BJ (cell line): ENCODE measurements at regions not wholly inside any gene's neighbourhood (a gene's known extent, or its start where the extent isn't known, plus 50 kb on each side); places are given as distances from the start of the nearest gene placed in this dataset.
"Not testable (repeated sequence)": the region's sequence is repeated elsewhere in the genome, so short reads cannot be mapped to it uniquely, and the experiment has no call there.

Source experiments
- CTCF ChIA-PET: fragments of 350-600 bp; formaldehyde crosslinking; extraction: SDS; loops from one replicate; lab custom pipeline; 2021; ENCODE audit warnings: antibody characterized with exemption, inconsistent platforms; lab: Yijun Ruan, JAX
- POLR2A ChIA-PET: fragments of 300-600 bp; sonication (Branson Sonifier 250); formaldehyde crosslinking; extraction: SDS; loops from one replicate; lab custom pipeline; 2021; ENCODE audit warnings: antibody characterized with exemption; lab: Charles Lee
- DNase-seq: peaks from one replicate; pipeline ENCODE4 v3.0.0-alpha.2; 2011; ENCODE audit warnings: low read depth
- H3K27me3 ChIP-seq: 2 replicates; pipeline ENCODE4 v1.6.0; 2011; ENCODE audit warnings: low read length; ENCODE audit not compliant: control insufficient read depth, insufficient read depth
- H3K36me3 ChIP-seq: 2 replicates; pipeline ENCODE4 v1.5.1; 2011; ENCODE audit warnings: low read length; ENCODE audit not compliant: control insufficient read depth, insufficient read depth
- H3K4me3 ChIP-seq: 2 replicates; pipeline ENCODE4 v1.5.1; 2011; ENCODE audit warnings: low read depth, mild to moderate bottlenecking, control low read depth, low read length
- TF ChIP-seq, protein P1 (sequence below): IDR thresholded peaks from 2 replicates; pipeline ENCODE4 v1.5.1; 2011; ENCODE audit warnings: low read depth, mild to moderate bottlenecking, control low read depth, inconsistent platforms, low read length, moderate library complexity; ENCODE audit not compliant: insufficient read depth

DNA sequence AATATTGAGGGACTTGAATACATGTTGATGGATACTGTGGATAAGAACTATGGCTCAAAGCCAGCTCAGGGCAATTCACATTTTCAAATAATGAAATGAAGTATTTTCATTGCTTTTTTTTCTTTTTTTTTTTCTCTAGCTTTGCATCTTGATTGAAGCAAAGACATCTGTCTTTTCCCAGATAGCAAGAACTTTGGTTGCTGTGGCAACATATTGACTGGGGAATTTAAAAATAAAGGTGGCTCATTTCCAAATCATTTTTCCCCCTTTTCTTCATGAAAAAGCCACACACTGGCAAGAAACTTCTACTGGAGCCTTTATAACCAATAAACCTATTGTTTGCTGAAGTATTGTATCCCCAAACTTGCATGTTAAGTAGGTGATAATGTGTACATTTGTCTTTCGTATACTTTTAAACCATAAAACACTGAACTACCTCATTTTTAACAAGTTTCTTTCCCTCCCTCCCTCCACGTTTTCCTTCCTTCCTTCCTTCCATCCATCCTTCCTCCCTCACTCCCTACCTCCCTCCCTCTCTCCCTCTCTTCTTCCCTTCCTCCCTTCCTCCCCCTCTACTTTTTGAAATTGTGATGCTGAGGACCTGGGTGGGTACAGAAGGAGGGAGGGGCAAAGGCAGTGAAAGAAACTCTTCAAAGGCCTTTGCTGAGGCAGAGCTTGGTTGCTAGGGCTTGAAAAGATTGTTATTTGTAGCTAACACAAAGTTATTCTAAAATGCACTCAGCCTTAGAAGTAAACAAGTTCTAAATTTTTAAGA is 343.5 kb upstream of the SPRY2 start:
- POLR2A ChIA-PET = no interaction called here
- Histone ChIP-seq H3K27me3 (no peaks in the 10 kb centered on the region), H3K4me3 (no peak overlapping the region), H3K36me3 (no peaks in the 10 kb centered on the region)
- CTCF ChIA-PET = no interaction called here
- DNase-seq = no peak
- TF ChIP-seq, protein P1, sequence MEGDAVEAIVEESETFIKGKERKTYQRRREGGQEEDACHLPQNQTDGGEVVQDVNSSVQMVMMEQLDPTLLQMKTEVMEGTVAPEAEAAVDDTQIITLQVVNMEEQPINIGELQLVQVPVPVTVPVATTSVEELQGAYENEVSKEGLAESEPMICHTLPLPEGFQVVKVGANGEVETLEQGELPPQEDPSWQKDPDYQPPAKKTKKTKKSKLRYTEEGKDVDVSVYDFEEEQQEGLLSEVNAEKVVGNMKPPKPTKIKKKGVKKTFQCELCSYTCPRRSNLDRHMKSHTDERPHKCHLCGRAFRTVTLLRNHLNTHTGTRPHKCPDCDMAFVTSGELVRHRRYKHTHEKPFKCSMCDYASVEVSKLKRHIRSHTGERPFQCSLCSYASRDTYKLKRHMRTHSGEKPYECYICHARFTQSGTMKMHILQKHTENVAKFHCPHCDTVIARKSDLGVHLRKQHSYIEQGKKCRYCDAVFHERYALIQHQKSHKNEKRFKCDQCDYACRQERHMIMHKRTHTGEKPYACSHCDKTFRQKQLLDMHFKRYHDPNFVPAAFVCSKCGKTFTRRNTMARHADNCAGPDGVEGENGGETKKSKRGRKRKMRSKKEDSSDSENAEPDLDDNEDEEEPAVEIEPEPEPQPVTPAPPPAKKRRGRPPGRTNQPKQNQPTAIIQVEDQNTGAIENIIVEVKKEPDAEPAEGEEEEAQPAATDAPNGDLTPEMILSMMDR = no peak

DNA sequence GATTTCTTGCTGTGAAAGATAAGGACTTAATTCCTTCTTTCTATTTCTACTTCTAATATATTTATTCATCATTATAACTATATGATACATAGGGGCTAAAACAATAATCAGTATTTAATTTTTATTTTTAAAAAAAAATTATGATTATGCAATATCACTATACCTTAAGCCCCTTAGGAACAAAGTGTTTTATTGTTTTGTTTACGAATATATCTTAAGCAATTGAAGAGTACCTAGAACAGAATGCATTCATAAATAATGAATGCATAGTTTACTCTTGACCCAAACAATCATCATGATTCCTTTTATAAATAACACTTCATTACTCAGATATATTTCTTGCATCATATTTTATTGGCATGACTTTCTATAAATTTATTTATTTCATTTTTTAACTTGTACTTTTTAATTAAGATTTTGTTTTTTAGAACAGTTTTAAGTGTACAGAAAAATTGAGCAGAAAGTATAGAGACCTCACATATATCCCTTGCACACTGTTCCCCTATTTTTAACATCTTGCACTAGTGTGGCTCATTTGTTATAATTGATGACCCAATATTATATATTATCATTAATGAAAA is 339.9 kb upstream of the SPRY2 start:
- H3K27me3 ChIP-seq = no peaks in the 10 kb centered on the region
- no peaks in the 10 kb centered on the region for H3K36me3 ChIP-seq
- TF ChIP-seq, protein P1 = no peak
- no peak for DNase-seq
- CTCF ChIA-PET = no interaction called here
- H3K4me3 ChIP-seq = no peak overlapping the region
- POLR2A ChIA-PET = no interaction called here

DNA sequence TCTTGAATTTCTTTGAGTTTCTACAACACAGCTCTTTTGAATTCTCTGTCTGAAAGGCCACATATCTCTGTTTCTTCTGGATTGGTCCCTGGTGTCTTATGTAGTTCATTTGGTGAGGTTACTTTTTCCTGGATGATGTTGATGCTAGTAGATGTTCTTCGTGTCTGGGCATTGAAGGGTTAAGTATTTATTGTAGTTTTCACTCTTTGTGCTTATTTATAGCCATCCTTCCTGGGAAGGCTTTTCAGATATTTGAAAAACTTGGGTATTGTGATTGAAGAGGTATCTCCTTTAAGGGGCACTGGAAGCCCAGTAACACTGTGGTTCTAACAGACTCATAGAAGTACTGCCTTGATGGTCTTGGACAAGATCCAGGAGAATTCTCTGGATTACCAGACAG is 338.5 kb upstream of the SPRY2 start:
- no peak for DNase-seq
- Histone ChIP-seq H3K27me3 (no peaks in the 10 kb centered on the region), H3K4me3 (no peak overlapping the region), H3K36me3 (no peaks in the 10 kb centered on the region)
- TF ChIP-seq, protein P1 = no peak
- ChIA-PET CTCF (no interaction called here), POLR2A (no interaction called here)

DNA sequence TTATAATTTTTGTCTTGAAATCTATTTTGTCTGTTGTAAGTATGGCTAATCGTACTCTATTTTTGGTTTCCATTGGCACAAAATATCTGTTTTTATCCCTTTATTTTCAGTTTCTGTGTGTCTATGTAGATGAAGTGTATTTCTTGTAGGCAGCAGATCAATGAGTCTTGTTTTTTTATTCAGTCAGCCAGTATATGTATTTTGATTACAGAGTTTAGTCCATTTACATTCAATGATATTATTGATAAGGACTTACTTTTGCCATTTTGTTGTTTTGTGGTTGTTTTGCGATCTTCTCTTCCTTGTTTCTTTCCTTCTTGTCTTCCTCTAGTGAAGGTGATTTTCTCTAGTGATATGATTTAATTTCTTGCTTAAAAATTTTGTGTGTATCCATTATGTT is 336.3 kb upstream of the SPRY2 start:
- no peak for DNase-seq
- ChIA-PET CTCF (no interaction called here), POLR2A (no interaction called here)
- H3K36me3 ChIP-seq = no peaks in the 10 kb centered on the region
- H3K4me3 ChIP-seq = no peak overlapping the region
- H3K27me3 ChIP-seq = no peaks in the 10 kb centered on the region
- TF ChIP-seq, protein P1 = no peak

DNA sequence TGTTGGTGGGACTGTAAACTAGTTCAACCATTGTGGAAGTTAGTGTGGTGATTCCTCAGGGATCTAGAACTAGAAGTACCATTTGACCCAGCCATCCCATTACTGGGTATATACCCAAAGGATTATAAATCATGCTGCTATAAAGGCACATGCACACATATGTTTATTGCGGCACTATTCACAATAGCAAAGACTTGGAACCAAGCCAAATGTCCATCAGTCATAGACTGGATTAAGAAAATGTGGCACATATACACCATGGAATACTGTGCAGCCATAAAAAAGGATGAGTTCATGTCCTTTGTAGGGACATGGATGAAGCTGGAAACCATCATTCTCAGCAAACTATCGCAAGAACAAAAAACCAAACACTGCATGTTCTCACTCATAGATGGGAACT is 334.5 kb upstream of the SPRY2 start:
- DNase-seq, CTCF ChIA-PET, POLR2A ChIA-PET, H3K4me3 ChIP-seq, H3K36me3 ChIP-seq, H3K27me3 ChIP-seq: not testable (repeated sequence)
